SK-N-SH treated with all-trans-retinoic acid at 6 μM for 48 hours (cell line): ENCODE measurements at regions not wholly inside any gene's neighbourhood (a gene's known extent, or its start where the extent isn't known, plus 50 kb on each side); places are given as distances from the start of the nearest gene placed in this dataset.

Experiments
- ATAC-seq: fragments of 200-7000 bp; cut with Tn5 transposase; 3 replicates; pipeline ENCODE4 v1.9.1; 2020; ENCODE audit warnings: mild to moderate bottlenecking, moderate library complexity
- ARNTL ChIP-seq: fragments of 450-650 bp; formaldehyde crosslinking; IDR thresholded peaks from 2 replicates; pipeline ENCODE4 v1.5.0; 2020; ENCODE audit warnings: low read depth, mild to moderate bottlenecking, moderate library complexity, borderline replicate concordance
- CREB5 ChIP-seq: fragments of 250-450 bp; sonication (Bioruptor Pico); IDR thresholded peaks from 2 replicates; pipeline ENCODE4 v1.5.1; 2020; ENCODE audit warnings: low read depth, mild to moderate bottlenecking, moderate library complexity
- CSRNP3 ChIP-seq: fragments of 250-450 bp; sonication (Bioruptor Pico); IDR thresholded peaks from 2 replicates; pipeline ENCODE4 v1.5.1; 2021; ENCODE audit warnings: mild to moderate bottlenecking, moderate library complexity
- ESRRG ChIP-seq: fragments of 250-450 bp; sonication (Bioruptor Pico); IDR thresholded peaks from 2 replicates; pipeline ENCODE4 v1.6.1; 2021; ENCODE audit warnings: mild to moderate bottlenecking
- GLIS3 ChIP-seq: fragments of 250-450 bp; sonication (Bioruptor Pico); IDR thresholded peaks from 2 replicates; pipeline ENCODE4 v1.5.0; 2020; ENCODE audit warnings: mild to moderate bottlenecking, moderate library complexity
- ISL1 ChIP-seq: fragments of 250-450 bp; sonication (Bioruptor Pico); IDR thresholded peaks from 2 replicates; pipeline ENCODE4 v2.1.2; 2022; ENCODE audit warnings: mild to moderate bottlenecking, moderate library complexity
- OSR1 ChIP-seq: fragments of 250-450 bp; sonication (Bioruptor Pico); IDR thresholded peaks from 2 replicates; pipeline ENCODE4 v1.8.0; 2022; ENCODE audit warnings: moderate library complexity, mild to moderate bottlenecking, inconsistent platforms
- PATZ1 ChIP-seq: fragments of 250-450 bp; sonication (Bioruptor Pico); IDR thresholded peaks from 2 replicates; pipeline ENCODE4 v1.8.0; 2020; ENCODE audit warnings: mild to moderate bottlenecking, moderate library complexity, borderline replicate concordance
- POU6F1 ChIP-seq: fragments of 250-450 bp; sonication (Bioruptor Pico); IDR thresholded peaks from 2 replicates; pipeline ENCODE4 v1.8.0; 2021; ENCODE audit warnings: low read depth, mild to moderate bottlenecking, moderate library complexity, borderline replicate concordance
- PPARA ChIP-seq: fragments of 250-450 bp; sonication (Bioruptor Pico); IDR thresholded peaks from 2 replicates; pipeline ENCODE4 v1.5.0; 2020; ENCODE audit warnings: mild to moderate bottlenecking, borderline replicate concordance
- SNAI2 ChIP-seq: fragments of 250-450 bp; sonication (Bioruptor Pico); IDR thresholded peaks from 2 replicates; pipeline ENCODE4 v1.5.0; 2020; ENCODE audit warnings: mild to moderate bottlenecking, moderate library complexity
- TCF4 ChIP-seq: fragments of 250-450 bp; sonication (Bioruptor Pico); IDR thresholded peaks from 2 replicates; pipeline ENCODE4 v1.8.0; 2021; ENCODE audit warnings: mild to moderate bottlenecking, moderate library complexity, borderline replicate concordance
- TOX ChIP-seq: fragments of 250-450 bp; sonication (Bioruptor Pico); IDR thresholded peaks from 2 replicates; pipeline ENCODE4 v1.8.0; 2021; ENCODE audit warnings: mild to moderate bottlenecking, moderate library complexity, borderline replicate concordance
- TSHZ2 ChIP-seq: fragments of 250-450 bp; sonication (Bioruptor Pico); IDR thresholded peaks from 2 replicates; pipeline ENCODE4 v1.5.0; 2020; ENCODE audit warnings: mild to moderate bottlenecking, moderate library complexity
- ZC3H10 ChIP-seq: fragments of 250-450 bp; sonication (Bioruptor Pico); IDR thresholded peaks from 2 replicates; pipeline ENCODE4 v1.5.1; 2021; ENCODE audit warnings: mild to moderate bottlenecking, moderate library complexity
- ZFP3 ChIP-seq: fragments of 250-450 bp; sonication (Bioruptor Pico); IDR thresholded peaks from 2 replicates; pipeline ENCODE4 v1.5.0; 2020; ENCODE audit warnings: mild to moderate bottlenecking, moderate library complexity
- ZNF565 ChIP-seq: fragments of 450-650 bp; formaldehyde crosslinking; conservative IDR thresholded peaks from 2 replicates; pipeline ENCODE4 v1.5.0; 2020; ENCODE audit warnings: low read depth, mild to moderate bottlenecking, moderate library complexity
- ZNF70 ChIP-seq: fragments of 450-650 bp; formaldehyde crosslinking; IDR thresholded peaks from 2 replicates; pipeline ENCODE4 v1.5.0; 2020; ENCODE audit warnings: mild to moderate bottlenecking, moderate library complexity
- ZNF8 ChIP-seq: fragments of 450-650 bp; formaldehyde crosslinking; IDR thresholded peaks from 2 replicates; pipeline ENCODE4 v1.5.0; 2020; ENCODE audit warnings: mild to moderate bottlenecking, moderate library complexity

- ATAC-seq, result no peak
- no peak for TF ChIP-seq TSHZ2
- no peak for TF ChIP-seq SNAI2
- no peak for TF ChIP-seq PATZ1 (CRISPR knock-in tag)
- TF ChIP-seq ARNTL (CRISPR knock-in tag), result no peak
- TF ChIP-seq ZC3H10 (CRISPR knock-in tag), result no peak
- no peak for TF ChIP-seq OSR1 (CRISPR knock-in tag)
- no peak for TF ChIP-seq ZNF8 (CRISPR knock-in tag)
- no peak for TF ChIP-seq ZNF565 (CRISPR knock-in tag)
Measured at GRCh38 chr13:31878495-31878894, 139.2 kb downstream of the RXFP2 start.

- ATAC-seq, result no peak
Measured at GRCh38 chr13:31878955-31879354, 139.6 kb downstream of the RXFP2 start.

More at GRCh38 chr13:31878955-31879354, 139.6 kb downstream of the RXFP2 start:
- TF ChIP-seq POU6F1 (CRISPR knock-in tag) (no peak), TCF4 (CRISPR knock-in tag) (no peak), ESRRG (CRISPR knock-in tag) (no peak), GLIS3 (CRISPR knock-in tag) (no peak), PPARA (no peak), OSR1 (CRISPR knock-in tag) (no peak), ZNF70 (CRISPR knock-in tag) (no peak), TSHZ2 (no peak), CREB5 (CRISPR knock-in tag) (no peak), ISL1 (no peak), CSRNP3 (no peak), ZNF565 (CRISPR knock-in tag) (no peak), ARNTL (CRISPR knock-in tag) (no peak), ZNF8 (CRISPR knock-in tag) (no peak), TOX (CRISPR knock-in tag) (no peak), ZC3H10 (CRISPR knock-in tag) (no peak), PATZ1 (CRISPR knock-in tag) (no peak), SNAI2 (no peak), ZFP3 (CRISPR knock-in tag) (no peak)
